GM12864 (cell line): ENCODE measurements at regions not wholly inside any gene's neighbourhood (a gene's known extent, or its start where the extent isn't known, plus 50 kb on each side); places are given as distances from the start of the nearest gene placed in this dataset.
"Not testable (repeated sequence)": the region's sequence is repeated elsewhere in the genome, so short reads cannot be mapped to it uniquely, and the experiment has no call there.

Experiments used
- DNase-seq: peaks from one replicate; pipeline ENCODE4 v3.0.0-alpha.2; 2011; ENCODE audit warnings: low read depth
- H3K4me3 ChIP-seq: 2 replicates; pipeline ENCODE4 v1.5.1; 2011; ENCODE audit warnings: mild to moderate bottlenecking, low read depth, low read length, control low read depth
- TF ChIP-seq, protein P1 (sequence below): IDR thresholded peaks from 2 replicates; pipeline ENCODE4 v1.5.1; 2011; ENCODE audit warnings: low read depth, mild to moderate bottlenecking, moderate library complexity, low read length, control low read depth, inconsistent platforms; ENCODE audit errors: missing control alignments

DNA sequence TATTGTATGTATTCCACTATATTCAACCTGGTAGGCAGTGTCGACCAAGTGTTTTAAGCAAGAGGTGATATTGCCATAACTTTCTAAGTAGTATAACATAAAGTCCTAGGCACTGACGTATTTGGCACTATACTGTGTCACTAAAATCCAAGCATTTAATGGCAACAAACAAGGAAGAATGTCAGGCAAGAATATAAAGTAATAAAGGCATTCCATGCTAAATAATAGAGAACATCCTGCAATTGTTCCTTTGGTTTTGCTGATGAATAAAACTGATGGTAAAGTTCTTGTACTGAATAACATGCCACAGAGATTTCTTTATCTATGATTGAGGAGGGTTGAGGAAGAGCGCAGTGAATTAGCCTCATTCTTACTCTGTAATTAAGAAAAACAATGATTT, 256.9 kb downstream of the HINT1 start:
- H3K4me3 ChIP-seq: no peak overlapping the region
- DNase-seq: no peak
- TF ChIP-seq, protein P1, sequence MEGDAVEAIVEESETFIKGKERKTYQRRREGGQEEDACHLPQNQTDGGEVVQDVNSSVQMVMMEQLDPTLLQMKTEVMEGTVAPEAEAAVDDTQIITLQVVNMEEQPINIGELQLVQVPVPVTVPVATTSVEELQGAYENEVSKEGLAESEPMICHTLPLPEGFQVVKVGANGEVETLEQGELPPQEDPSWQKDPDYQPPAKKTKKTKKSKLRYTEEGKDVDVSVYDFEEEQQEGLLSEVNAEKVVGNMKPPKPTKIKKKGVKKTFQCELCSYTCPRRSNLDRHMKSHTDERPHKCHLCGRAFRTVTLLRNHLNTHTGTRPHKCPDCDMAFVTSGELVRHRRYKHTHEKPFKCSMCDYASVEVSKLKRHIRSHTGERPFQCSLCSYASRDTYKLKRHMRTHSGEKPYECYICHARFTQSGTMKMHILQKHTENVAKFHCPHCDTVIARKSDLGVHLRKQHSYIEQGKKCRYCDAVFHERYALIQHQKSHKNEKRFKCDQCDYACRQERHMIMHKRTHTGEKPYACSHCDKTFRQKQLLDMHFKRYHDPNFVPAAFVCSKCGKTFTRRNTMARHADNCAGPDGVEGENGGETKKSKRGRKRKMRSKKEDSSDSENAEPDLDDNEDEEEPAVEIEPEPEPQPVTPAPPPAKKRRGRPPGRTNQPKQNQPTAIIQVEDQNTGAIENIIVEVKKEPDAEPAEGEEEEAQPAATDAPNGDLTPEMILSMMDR: no peak

DNA sequence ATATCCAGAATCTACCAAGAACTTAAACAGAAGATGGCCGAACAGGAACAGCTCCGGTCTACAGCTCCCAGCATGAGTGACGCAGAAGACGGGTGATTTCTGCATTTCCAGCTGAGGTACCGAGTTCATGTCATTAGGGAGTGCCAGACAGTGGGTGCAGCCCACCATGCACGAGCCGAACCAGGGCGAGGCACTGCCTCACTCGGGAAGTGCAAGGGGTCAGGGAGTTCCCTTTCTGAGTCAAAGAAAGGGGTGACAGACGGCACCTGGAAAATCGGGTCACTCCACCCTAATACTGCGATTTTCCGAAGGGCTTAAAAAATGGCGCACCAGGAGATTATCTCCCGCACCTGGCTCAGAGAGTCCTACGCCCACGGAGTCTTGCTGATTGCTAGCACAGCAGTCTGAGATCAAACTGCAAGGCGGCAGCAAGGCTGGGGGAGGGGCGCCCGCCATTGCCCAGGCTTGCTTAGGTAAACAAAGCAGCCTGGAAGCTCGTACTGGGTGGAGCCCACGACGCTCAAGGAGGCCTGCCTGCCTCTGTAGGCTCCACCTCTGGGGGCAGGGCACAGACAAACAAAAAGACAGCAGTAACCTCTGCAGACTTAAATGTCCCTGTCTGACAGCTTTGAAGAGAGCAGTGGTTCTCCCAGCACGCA, 267.4 kb downstream of the HINT1 start:
- not testable (repeated sequence) for H3K4me3 ChIP-seq

DNA sequence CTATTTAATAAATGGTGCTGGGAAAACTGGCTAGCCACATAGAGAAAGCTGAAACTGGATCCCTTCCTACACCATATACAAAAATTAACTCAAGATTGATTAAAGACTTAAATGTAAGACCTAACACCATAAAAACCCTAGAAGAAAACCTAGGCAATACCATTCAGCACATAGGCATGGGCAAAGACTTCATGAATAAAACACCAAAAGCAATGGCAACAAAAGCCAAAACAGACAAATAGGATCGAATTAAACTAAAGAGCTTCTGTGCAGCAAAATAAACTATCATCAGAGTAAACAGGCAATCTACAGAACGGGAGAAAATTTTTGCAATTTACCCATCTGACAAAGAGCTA, 267.9 kb downstream of the HINT1 start:
- not testable (repeated sequence) for DNase-seq, H3K4me3 ChIP-seq

More for the DNA sequence above, 267.4 kb downstream of the HINT1 start:
- not testable (repeated sequence) for DNase-seq

DNA sequence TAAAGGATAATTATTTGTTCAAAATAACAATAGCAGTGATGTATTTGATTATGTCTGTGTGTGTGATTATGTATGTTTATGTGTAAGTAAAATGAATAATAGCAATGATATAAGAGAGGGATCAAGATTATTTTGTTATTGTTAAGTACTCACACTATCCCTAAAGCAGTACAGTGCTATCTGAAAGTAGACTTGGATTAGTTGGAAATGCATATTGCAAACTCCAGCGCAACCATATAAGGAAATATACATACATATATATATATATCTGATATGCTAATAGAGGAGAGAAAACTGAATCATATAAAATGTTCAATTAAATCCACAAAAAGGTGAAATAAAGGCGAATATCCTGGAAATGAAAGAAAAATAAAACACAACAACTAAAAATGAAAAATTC, 268.4 kb downstream of the HINT1 start:
- TF ChIP-seq, protein P1: no peak
- H3K4me3 ChIP-seq: no peak overlapping the region
- DNase-seq: no peak

DNA sequence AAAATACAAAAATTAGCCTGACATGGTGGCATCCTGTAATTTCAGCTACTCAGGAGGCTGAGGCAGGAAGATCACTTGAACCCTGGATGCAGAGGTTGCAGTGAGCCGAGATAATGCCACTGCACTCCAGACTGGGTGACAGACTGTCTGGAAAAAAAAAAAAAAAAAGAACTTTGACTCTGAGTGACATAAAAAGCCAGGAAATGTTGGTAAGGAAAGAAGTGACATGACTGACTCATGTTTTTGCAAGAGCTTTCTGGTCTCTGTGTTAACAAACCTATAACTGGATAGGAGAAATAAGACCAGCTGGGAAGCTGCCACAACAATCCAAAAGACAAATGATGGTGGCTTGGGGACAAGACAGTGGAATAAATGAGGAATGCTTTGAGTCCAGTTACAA, 272.1 kb downstream of the HINT1 start:
- DNase-seq: no peak
- TF ChIP-seq, protein P1: no peak
- no peak overlapping the region for H3K4me3 ChIP-seq

DNA sequence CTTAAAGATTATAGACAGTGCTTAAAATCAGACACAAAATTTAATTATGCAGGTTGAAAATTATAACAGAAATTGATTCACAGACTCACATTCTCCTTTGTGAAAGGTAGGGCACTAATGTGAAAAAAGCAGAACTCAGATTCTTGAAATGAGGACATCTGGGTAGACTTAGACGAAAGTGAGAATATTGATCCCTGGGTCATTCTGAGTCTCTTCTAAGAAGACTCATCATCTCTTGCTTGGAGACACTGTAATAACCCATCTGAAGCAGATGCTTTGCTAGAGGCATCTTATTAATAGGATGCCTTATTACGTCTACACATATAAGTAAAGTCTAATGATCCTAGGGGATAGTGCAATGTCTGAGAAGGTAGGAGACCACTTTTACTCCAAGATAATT, 274.4 kb downstream of the HINT1 start:
- no peak overlapping the region for H3K4me3 ChIP-seq
- no peak for DNase-seq
- TF ChIP-seq, protein P1: no peak

DNA sequence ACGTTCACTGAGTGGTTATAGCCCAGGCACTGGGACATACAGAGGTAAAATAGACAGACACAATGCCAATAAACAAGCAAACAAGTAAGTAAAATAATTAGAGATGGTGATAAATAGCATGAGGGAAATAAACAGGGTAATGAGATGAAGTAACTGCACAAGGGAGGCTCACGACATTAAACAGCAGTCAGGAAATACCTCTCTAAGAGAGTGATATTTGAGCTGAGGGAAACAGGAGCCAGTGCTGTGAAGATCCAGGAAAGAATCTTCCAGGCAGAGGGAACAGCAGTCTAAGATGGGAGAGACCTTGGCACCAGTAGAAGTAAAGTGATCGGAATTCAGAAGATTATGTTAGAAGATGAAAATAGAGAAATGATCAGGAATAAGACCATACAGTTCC, 279.4 kb downstream of the HINT1 start:
- no peak for DNase-seq
- TF ChIP-seq, protein P1: no peak
- no peak overlapping the region for H3K4me3 ChIP-seq

DNA sequence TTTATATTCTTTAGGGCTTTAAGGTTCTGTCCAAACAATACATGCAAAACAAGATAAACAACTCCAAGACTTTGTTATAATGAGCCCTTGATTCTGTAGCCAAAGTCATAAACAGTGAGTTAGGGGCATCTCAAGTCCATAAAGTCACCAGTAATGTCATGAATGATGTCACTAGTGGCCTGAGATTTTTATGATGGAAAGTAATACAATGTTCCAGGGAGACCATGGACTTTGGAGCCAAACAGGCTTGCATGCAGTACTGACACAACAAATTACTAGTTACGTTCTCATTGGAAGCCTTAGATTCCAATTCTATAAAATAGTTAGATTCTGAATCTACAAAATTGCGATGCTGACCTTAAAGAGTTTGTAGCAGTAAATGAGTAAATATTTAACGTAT, 280.0 kb downstream of the HINT1 start:
- DNase-seq: no peak
- TF ChIP-seq, protein P1: no peak
- H3K4me3 ChIP-seq: no peak overlapping the region
